ENCODE measurements at regions not wholly inside any gene's neighbourhood (a gene's known extent, or its start where the extent isn't known, plus 50 kb on each side); places are given as distances from the start of the nearest gene placed in this dataset.

DNA sequence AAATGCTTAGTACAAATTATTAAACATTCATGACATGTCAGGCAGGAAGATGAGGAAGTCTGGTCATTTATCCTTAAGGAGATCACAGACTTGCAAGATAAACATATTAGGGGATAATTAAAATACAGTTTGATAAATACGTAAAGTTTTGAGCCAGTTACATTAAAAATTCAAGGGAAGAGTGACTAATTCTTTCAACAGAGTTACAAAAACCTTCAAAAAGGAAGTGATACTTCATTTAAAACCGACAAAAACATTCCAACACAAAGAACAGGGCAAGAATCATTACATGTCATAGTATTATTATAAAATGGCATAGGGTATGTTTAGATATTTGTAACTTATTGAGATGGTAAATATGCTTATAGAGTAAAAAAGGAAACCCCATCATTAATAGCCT lies 636.0 kb downstream of the NR4A2 start:
- no peaks in the 10 kb centered on the region for H3K36me3 Mint-ChIP-seq (ENCODE audit: insufficient read depth, unreplicated experiment)
- H3K4me3 Mint-ChIP-seq (ENCODE audit: unreplicated experiment): no peak overlapping the region
- no TSS peak for BruUV-seq (replicated peaks)
- ChIA-PET POLR2A (no interaction called here), CTCF (no interaction called here)
- peaks cover 4% of the 10 kb centered on the region for H3K4me1 Mint-ChIP-seq (ENCODE audit: insufficient read depth, unreplicated experiment)
- H3K9me3 Mint-ChIP-seq (ENCODE audit: unreplicated experiment): no peaks in the 10 kb centered on the region
- intact Hi-C loops (cut with micrococcal nuclease): no loop called here
- H3K27ac Mint-ChIP-seq (ENCODE audit: low read depth, unreplicated experiment): no peak overlapping the region
- TF ChIP-seq, protein P1, sequence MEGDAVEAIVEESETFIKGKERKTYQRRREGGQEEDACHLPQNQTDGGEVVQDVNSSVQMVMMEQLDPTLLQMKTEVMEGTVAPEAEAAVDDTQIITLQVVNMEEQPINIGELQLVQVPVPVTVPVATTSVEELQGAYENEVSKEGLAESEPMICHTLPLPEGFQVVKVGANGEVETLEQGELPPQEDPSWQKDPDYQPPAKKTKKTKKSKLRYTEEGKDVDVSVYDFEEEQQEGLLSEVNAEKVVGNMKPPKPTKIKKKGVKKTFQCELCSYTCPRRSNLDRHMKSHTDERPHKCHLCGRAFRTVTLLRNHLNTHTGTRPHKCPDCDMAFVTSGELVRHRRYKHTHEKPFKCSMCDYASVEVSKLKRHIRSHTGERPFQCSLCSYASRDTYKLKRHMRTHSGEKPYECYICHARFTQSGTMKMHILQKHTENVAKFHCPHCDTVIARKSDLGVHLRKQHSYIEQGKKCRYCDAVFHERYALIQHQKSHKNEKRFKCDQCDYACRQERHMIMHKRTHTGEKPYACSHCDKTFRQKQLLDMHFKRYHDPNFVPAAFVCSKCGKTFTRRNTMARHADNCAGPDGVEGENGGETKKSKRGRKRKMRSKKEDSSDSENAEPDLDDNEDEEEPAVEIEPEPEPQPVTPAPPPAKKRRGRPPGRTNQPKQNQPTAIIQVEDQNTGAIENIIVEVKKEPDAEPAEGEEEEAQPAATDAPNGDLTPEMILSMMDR (IDR thresholded peaks at IDR 0.05; ENCODE audit: unreplicated experiment): no peak
- peaks cover 23% of the 10 kb centered on the region for H3K27me3 Mint-ChIP-seq (ENCODE audit: insufficient read depth, unreplicated experiment)
- no peak for DNase-seq (ENCODE audit: unreplicated experiment)

DNA sequence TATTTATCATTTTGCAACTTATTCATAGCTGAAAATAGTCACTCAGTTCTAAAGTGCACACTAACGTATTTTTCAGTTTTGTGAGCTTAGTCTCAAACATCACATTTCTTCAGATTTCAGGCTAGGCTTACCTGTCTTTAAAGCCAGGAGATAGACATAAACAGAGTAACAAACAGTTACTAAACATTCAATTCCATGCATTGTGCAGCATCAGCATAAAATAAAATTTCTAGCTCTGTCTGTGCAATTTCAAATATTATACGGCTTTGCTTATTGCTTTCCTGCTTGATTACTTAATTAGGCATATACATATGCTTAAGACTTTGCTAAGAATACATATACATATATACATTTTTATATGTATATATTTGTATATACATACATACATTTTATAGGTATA lies 637.0 kb downstream of the NR4A2 start:
- Mint-ChIP-seq H3K4me1 (ENCODE audit: insufficient read depth, unreplicated experiment) (peaks cover 4% of the 10 kb centered on the region), H3K27me3 (ENCODE audit: insufficient read depth, unreplicated experiment) (peaks cover 25% of the 10 kb centered on the region), H3K36me3 (ENCODE audit: insufficient read depth, unreplicated experiment) (no peaks in the 10 kb centered on the region), H3K9me3 (ENCODE audit: unreplicated experiment) (no peaks in the 10 kb centered on the region), H3K4me3 (ENCODE audit: unreplicated experiment) (no peak overlapping the region), H3K27ac (ENCODE audit: low read depth, unreplicated experiment) (no peak overlapping the region)
- TF ChIP-seq, protein P1 (IDR thresholded peaks at IDR 0.05; ENCODE audit: unreplicated experiment): no peak
- intact Hi-C loops (cut with micrococcal nuclease): no loop called here
- ChIA-PET POLR2A (no interaction called here), CTCF (interaction anchor here (0.6 kb wide), 1 partner anchor 42 kb away, joined by 3 read pairs; no protein-coding TSS in a partner anchor)
- BruUV-seq (replicated peaks): no TSS peak
- DNase-seq (ENCODE audit: unreplicated experiment): no peak

DNA sequence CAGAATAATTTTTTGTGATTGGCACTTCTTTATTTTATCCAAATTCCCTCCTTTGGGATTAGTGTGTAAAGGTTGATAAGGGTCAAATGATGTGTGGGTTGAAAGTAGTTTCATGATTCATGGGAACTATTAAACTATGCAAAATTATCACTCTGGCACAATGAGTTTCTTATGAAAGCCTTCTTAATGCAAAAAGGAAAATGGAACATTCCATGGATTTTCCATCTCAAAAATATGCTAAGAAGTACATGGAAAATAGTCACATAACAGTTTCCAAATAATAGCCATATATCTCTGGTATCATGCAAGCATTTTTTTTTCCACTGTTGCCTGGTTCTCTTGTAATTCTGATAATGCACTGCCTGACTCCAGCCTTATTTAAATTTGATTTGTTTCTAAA lies 639.7 kb downstream of the NR4A2 start:
- BruUV-seq (replicated peaks): no TSS peak
- DNase-seq (ENCODE audit: unreplicated experiment): no peak
- ChIA-PET CTCF (no interaction called here), POLR2A (no interaction called here)
- Mint-ChIP-seq H3K27ac (ENCODE audit: low read depth, unreplicated experiment) (no peak overlapping the region), H3K9me3 (ENCODE audit: unreplicated experiment) (no peaks in the 10 kb centered on the region), H3K27me3 (ENCODE audit: insufficient read depth, unreplicated experiment) (peaks cover 25% of the 10 kb centered on the region), H3K36me3 (ENCODE audit: insufficient read depth, unreplicated experiment) (no peaks in the 10 kb centered on the region), H3K4me3 (ENCODE audit: unreplicated experiment) (no peak overlapping the region), H3K4me1 (ENCODE audit: insufficient read depth, unreplicated experiment) (peaks cover 4% of the 10 kb centered on the region)
- intact Hi-C loops (cut with micrococcal nuclease): no loop called here
- TF ChIP-seq, protein P1 (IDR thresholded peaks at IDR 0.05; ENCODE audit: unreplicated experiment): no peak

DNA sequence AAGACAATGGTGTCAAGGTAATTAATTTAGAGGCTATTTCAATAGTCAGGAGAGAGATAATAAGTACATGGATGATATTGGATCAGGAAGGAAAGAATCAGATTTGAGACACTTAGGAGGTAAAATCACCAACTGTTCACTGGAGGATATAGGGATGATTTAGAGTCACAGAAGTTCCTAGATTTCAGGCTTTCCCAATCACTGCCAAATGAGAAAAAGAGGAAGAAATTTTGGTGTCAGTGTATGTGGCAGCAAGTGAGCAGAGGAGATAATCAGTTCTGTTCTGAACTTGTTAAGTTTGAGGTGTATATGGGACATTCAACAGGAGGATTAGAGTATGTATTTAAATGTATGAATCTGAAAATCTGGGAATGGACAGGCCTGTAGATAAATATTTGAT lies 640.4 kb downstream of the NR4A2 start:
- CTCF ChIA-PET: no interaction called here
- H3K4me3 Mint-ChIP-seq (ENCODE audit: unreplicated experiment): no peak overlapping the region

More for the DNA sequence above, 640.4 kb downstream of the NR4A2 start:
- TF ChIP-seq, protein P1 (IDR thresholded peaks at IDR 0.05; ENCODE audit: unreplicated experiment): no peak
- Mint-ChIP-seq H3K9me3 (ENCODE audit: unreplicated experiment) (no peaks in the 10 kb centered on the region), H3K4me1 (ENCODE audit: insufficient read depth, unreplicated experiment) (peaks cover 4% of the 10 kb centered on the region), H3K27ac (ENCODE audit: low read depth, unreplicated experiment) (no peak overlapping the region), H3K36me3 (ENCODE audit: insufficient read depth, unreplicated experiment) (no peaks in the 10 kb centered on the region), H3K27me3 (ENCODE audit: insufficient read depth, unreplicated experiment) (peaks cover 25% of the 10 kb centered on the region)
- POLR2A ChIA-PET: no interaction called here
- DNase-seq (ENCODE audit: unreplicated experiment): no peak
- BruUV-seq (replicated peaks): no TSS peak
- intact Hi-C loops (cut with micrococcal nuclease): no loop called here

All from MCF 10A (cell line).